ENCODE measurements at regions not wholly inside any gene's neighbourhood (a gene's known extent, or its start where the extent isn't known, plus 50 kb on each side); places are given as distances from the start of the nearest gene placed in this dataset.

DNA sequence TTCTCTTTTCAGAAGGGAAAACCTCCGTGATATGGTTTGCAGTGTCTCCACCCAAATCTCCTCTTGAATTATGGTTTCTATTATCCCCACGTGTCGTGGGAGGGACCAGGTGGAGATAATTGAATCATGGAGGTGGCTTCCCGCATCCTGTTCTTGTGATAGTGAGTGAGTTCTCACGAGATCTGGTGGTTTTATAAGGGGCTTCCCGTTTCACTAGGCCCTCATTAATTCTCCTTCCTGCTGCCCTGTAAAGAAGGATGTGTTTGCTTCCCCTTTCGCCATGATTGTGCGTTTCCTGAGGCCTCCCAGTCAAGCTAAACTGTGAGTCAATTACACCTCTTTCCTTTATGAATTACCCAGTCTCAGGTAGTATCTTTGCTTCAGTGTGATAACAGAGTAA lies 692.7 kb upstream of the GRM7 start:
- TF ChIP-seq, protein P1, sequence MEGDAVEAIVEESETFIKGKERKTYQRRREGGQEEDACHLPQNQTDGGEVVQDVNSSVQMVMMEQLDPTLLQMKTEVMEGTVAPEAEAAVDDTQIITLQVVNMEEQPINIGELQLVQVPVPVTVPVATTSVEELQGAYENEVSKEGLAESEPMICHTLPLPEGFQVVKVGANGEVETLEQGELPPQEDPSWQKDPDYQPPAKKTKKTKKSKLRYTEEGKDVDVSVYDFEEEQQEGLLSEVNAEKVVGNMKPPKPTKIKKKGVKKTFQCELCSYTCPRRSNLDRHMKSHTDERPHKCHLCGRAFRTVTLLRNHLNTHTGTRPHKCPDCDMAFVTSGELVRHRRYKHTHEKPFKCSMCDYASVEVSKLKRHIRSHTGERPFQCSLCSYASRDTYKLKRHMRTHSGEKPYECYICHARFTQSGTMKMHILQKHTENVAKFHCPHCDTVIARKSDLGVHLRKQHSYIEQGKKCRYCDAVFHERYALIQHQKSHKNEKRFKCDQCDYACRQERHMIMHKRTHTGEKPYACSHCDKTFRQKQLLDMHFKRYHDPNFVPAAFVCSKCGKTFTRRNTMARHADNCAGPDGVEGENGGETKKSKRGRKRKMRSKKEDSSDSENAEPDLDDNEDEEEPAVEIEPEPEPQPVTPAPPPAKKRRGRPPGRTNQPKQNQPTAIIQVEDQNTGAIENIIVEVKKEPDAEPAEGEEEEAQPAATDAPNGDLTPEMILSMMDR (conservative IDR thresholded peaks at IDR 0.05), result no peak
- TF ChIP-seq EZH2 (IDR thresholded peaks at IDR 0.05; ENCODE audit: low read depth), result no peak
